Hepatocyte (in vitro differentiated cells): ENCODE measurements at regions not wholly inside any gene's neighbourhood (a gene's known extent, or its start where the extent isn't known, plus 50 kb on each side); places are given as distances from the start of the nearest gene placed in this dataset.

Source experiments
- CTCF ChIP-seq: fragments of 200-600 bp; sonication (generic); IDR thresholded peaks from 2 replicates; pipeline ENCODE4 v1.5.1; 2016; ENCODE audit warnings: antibody characterized with exemption, mild to moderate bottlenecking; ENCODE audit not compliant: poor library complexity
- EZH2 ChIP-seq: fragments of 200-600 bp; sonication (generic); IDR thresholded peaks from 2 replicates; pipeline ENCODE4 v1.6.1; 2016; ENCODE audit warnings: antibody characterized with exemption, mild to moderate bottlenecking, borderline replicate concordance

GRCh38 chr7:124542476-124542875 lies 223.1 kb downstream of the GPR37 start:
- no peak for TF ChIP-seq EZH2
- no peak for TF ChIP-seq CTCF
